NCI-H446 (cell line): ENCODE measurements at regions not wholly inside any gene's neighbourhood (a gene's known extent, or its start where the extent isn't known, plus 50 kb on each side); places are given as distances from the start of the nearest gene placed in this dataset.

Experiments
- DNase-seq, 2 experiments: peaks; one replicate each; lab custom pipeline; 2025; lab: John Stamatoyannopoulos, UW

GRCh38 chr12:132393991-132394949 lies 64.9 kb upstream of the GALNT9 start:
- DNase-seq: no peak

GRCh38 chr12:132393245-132393795 lies 63.9 kb upstream of the GALNT9 start:
- DNase-seq: no peak

GRCh38 chr12:132392389-132393244 lies 63.2 kb upstream of the GALNT9 start:
- no peak for DNase-seq

GRCh38 chr12:132391326-132392041 lies 62.1 kb upstream of the GALNT9 start:
- no peak for DNase-seq

GRCh38 chr12:132390287-132391076 lies 61.1 kb upstream of the GALNT9 start:
- DNase-seq: no peak

GRCh38 chr12:132389526-132390286 lies 60.3 kb upstream of the GALNT9 start:
- no peak for DNase-seq

- DNase-seq: no peak
Observed at GRCh38 chr12:132389026-132389425, 59.6 kb upstream of the GALNT9 start.

GRCh38 chr12:132388379-132389015 lies 59.1 kb upstream of the GALNT9 start:
- DNase-seq: no peak

GRCh38 chr12:132386926-132387497 lies 57.6 kb upstream of the GALNT9 start:
- DNase-seq: no peak

- DNase-seq: no peak
Observed at GRCh38 chr12:132385923-132386751, 56.7 kb upstream of the GALNT9 start.

GRCh38 chr12:132384916-132385774 lies 55.8 kb upstream of the GALNT9 start:
- DNase-seq: no peak

- no peak for DNase-seq
Observed at GRCh38 chr12:132380641-132381040, 51.3 kb upstream of the GALNT9 start.

- DNase-seq: no peak
Observed at GRCh38 chr12:132379996-132380395, 50.6 kb upstream of the GALNT9 start.

GRCh38 chr12:132379576-132379975 lies 50.2 kb upstream of the GALNT9 start:
- no peak for DNase-seq
